Fibroblast of villous mesenchyme (primary cell): ENCODE measurements at regions not wholly inside any gene's neighbourhood (a gene's known extent, or its start where the extent isn't known, plus 50 kb on each side); places are given as distances from the start of the nearest gene placed in this dataset.

ENCODE experiments used
- DNase-seq: peaks from one replicate; pipeline ENCODE4 v3.0.0-alpha.2; 2010; ENCODE audit warnings: low read depth
- H3K4me3 ChIP-seq: 2 replicates; pipeline ENCODE4 v1.5.1; 2011; ENCODE audit warnings: low read depth, mild to moderate bottlenecking, low read length
- CTCF ChIP-seq: IDR thresholded peaks from 2 replicates; pipeline ENCODE4 v1.5.1; 2012; ENCODE audit warnings: low read depth, mild to moderate bottlenecking, low read length; ENCODE audit not compliant: insufficient read depth

- no peak for TF ChIP-seq CTCF
- no peak for DNase-seq
- H3K4me3 ChIP-seq: no peak overlapping the region
Measured at GRCh38 chr16:80874925-80875324, 70.5 kb upstream of the CDYL2 start.

- TF ChIP-seq CTCF: no peak
- no peak for DNase-seq
- H3K4me3 ChIP-seq: no peak overlapping the region
Measured at GRCh38 chr16:80862160-80862705, 57.8 kb upstream of the CDYL2 start.
